GM18499 (cell line): ENCODE measurements at regions not wholly inside any gene's neighbourhood (a gene's known extent, or its start where the extent isn't known, plus 50 kb on each side); places are given as distances from the start of the nearest gene placed in this dataset.
"Not testable (repeated sequence)": the region's sequence is repeated elsewhere in the genome, so short reads cannot be mapped to it uniquely, and the experiment has no call there.

Source experiments
- ATAC-seq: cut with Tn5 transposase; IDR thresholded peaks from one replicate; pipeline ENCODE4 v1.9.1; 2021; ENCODE audit warnings: moderate number of reproducible peaks; ENCODE audit not compliant: insufficient read depth, unreplicated experiment

GRCh38 chrX:40933706-40934425, 151.4 kb upstream of the USP9X start:
- ATAC-seq = no peak

DNA sequence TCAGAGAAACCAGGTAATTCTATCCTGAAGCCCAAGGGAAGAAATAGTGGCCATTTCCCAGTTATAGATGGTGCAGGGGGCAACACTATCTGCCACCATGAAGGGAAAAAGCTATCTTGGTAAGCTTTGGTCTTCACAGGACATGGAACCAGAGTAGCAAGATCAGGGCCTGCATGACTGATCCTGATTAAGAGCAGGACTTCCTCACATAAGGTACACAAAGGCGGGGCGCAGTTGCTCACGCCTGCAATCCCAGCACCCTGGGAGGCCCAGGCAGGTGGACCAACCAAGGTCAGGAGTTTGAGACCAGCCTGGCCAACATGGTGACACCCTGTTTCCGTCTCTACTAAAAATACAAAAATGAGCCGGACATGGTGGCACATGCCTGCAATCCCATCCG, 148.4 kb upstream of the USP9X start:
- no peak for ATAC-seq

DNA sequence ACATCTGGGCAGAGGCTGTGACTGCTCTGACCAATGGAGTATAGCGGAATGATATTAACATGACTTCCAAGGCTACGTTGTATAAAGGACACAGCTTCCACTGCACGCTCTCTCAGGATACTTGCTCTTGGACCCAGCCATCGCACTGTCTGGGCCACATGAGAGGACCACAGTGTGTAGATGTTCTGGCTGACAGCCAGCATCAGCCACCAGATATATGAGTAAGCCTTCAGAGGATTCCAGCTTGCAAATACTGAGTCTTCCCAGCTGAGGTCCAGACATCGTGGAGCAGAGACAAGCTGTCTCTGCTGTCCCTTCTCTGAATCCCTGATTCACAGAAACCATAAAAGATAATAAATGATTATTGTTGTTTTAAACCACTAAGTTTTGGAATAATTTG, 146.8 kb upstream of the USP9X start:
- no peak for ATAC-seq

DNA sequence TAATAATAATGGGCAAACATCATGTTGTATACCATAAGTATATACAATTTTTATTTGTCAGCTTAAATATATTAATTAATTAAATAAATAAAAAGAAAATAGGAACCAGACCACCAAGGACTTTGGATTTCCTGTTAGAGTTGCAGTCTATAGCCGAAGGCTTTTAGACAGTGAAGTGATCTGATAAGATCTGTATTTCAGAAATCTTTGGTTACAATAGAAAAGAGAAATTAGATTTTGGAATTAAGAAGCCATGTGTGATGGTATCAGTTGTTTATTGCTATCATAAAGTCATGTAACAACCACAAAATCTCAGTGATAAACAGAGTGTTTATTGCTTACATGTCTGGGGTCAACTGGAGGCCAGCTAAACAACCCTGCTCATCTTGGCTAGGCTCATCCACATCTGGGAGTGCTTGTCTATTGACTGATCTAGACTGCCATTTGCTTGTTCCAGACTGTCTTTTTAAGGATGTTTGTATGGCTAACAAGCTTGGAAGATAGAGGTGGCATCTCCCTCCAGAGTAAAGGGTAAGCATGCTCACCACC, 142.1 kb upstream of the USP9X start:
- no peak for ATAC-seq

- no peak for ATAC-seq
Observed at GRCh38 chrX:40945361-40945713, 139.9 kb upstream of the USP9X start.

GRCh38 chrX:40947276-40947675, 138.0 kb upstream of the USP9X start:
- ATAC-seq = no peak

DNA sequence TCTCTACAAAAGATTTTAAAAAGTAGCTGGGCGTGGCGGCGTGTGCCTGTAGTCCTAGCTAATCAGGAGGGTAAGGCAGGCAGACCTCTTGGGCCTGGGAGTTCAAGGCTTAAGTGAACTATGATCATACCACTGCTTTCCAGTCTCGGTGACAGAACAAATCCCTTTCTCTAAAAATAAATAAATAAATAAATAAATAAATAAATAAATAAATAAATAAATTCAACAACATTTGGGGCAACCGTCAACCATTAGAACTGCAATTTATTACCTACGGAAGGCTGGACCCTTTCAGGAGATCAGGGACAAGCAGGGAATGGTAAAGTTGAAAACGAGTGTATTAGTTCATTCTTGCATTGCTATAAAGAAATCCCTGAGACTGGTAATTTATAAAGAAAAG, 136.2 kb upstream of the USP9X start:
- ATAC-seq = no peak

DNA sequence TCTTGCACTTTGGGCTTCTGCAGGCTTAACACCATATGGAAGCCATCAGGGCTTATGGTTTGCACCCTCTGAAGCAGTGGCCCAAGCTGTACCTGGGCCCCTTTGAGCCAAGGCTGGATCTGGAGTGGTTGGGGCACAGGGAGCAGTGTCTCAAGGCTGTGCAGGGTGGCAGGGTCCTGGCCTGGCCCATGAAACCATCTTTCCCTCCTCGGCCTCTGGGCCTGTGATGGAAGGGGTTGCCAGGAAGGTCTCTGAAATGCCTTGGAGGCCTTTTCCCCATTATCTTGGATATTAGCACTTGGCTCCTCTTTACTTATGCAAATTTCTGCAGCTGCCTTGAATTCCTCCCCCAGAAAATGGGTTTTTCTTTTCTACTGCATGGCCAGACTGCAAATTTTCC, 134.7 kb upstream of the USP9X start:
- no peak for ATAC-seq

GRCh38 chrX:40951407-40951806, 133.8 kb upstream of the USP9X start:
- not testable (repeated sequence) for ATAC-seq

DNA sequence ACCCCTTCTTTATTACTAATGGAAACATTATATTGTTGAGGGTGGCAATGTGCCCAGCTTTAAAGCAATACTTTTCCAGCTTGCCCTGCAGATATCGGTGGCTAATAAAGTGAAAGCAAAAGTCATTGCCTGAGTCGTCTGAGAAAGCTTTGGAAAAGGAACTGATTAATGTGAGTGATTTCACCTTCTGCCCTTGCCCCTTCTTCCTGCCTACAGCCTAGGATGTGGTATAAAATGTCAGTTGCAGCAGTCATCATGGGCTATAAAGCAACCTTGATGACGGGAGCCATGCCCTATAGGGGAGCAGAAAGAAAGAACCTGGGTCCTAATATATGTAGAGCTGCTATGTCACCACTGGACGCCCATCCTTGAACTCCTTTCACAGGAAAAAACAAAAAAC, 132.4 kb upstream of the USP9X start:
- no peak for ATAC-seq

- ATAC-seq = peak; percentile 70
Observed at GRCh38 chrX:40953369-40953768, 131.9 kb upstream of the USP9X start.

DNA sequence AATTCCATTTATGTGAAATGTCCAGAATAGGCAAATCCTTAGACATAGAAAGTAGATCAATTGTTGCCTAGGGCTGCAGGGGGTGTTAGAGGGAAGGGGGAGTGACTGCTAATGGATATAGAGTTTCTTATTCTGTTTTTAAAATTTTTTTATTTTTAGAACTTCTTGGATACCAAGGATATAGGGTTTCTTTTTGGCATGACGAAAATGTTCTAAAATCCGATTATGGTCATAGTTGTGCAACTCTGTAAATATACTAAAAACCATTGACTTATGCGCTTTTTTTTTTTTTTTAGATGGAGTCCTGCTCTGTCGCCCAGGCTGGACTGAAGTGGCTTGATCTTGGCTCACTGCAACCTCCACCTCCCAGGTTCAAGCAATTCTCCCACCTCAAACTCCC, 125.2 kb upstream of the USP9X start:
- no peak for ATAC-seq

DNA sequence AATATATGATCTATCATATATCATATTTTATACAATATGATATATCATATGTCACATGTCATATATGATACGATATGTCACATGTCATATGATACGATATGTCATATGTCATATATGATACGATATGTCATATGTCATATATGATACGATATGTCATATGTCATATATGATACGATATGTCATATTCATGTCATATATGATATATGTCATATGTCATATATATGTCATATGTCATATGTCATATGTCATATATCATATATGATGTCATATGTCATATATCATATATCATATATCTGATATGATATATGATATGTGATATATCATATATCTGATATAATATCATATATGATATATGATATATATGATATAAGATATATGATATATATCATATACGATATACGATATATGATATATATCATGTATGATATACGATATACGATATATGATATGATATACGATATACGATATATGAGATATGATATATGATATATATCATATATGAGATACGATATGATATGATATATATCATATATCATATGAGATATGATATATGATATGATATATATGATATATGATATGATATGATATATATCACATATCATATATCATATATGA, 122.3 kb upstream of the USP9X start:
- ATAC-seq = no peak

DNA sequence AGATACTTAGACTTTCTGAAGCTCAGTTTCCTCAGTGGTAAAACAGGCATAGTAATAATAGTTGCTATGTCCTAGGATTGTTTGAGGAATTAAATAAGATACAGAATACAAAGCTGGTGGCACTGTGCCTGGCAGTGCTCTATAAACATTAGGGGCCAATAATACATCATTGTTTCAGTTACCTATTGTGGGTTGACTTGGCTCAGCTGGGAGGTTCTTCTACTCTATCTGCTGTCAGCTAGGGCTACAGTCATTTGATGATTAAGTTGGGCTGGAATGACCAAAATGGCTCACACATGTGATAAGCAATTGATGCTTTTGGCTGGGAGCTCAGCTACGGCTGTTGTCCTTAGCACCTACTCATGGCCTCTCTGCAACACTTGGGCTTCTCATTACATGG, 121.2 kb upstream of the USP9X start:
- ATAC-seq = no peak

DNA sequence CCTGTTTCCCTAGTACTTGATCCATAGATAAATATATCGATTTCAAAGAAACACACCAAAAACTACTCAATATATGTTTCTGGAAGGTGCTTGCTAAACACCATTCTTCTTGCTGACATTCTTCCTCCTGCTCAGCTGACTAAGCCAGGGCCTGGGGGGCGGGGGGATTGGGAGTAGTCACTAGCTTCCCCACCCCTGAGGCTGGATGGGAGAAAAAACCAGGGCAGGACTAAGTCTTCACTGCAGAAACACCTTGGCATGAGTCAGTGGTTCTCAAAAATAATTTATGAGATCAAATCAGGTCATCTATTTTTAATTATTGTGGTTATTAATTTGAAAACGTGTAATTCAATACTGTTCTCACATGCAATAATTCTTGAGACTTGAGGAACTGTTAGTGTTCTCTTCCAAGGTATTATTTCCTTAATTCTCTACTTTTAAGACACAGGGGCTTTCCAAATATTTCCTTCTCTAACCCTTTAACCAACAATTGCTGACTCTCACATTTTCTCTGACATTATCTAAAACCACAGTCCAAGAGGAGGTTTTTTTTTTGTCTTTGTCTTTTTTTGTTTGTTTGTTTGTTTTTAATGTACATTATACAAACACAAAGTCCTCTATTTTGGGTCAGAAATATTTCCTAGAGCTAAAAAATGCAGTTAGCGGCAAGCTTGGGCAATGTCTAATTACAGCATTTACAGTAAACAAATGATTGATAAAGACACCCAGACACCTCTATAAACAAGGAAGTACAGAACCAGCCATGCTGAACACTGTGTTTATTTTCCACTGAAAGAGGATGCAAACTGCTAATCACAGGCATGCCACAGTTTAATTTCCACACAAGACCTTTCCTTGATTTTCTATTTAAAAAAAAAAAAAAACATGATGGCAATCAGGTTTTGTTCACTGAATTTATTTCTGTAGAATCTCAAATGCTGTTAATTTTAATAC, 120.3 kb upstream of the USP9X start:
- ATAC-seq = no peak

DNA sequence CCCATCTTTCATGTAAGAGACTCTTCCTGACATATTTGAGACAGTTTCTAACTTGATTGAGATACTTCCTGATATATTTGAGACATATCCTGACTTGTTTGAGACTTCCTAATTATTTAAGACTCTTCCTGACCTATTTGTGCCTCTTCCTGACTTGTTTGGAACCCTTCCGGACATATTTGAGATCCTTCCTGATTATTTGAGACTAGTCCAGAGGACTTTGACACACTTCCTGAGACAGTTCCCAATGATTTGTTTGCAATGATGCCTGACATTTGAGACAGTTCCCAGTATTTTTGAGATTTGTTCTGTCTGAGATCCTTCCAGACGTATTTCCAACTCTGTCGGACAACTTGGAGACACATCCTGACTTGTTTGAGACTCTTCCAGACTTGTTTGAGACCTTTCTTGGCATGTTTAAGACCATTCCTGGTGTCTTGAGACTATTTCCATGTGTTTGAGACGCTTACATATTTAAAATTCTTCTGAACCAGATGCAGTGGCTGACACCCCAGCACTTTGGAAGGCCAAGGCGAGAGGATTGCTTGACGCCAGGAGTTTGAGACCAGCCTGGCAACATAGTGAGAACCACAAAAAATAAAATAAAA, 118.9 kb upstream of the USP9X start:
- no peak for ATAC-seq

- no peak for ATAC-seq
Observed at GRCh38 chrX:40968180-40968579, 117.1 kb upstream of the USP9X start.

- ATAC-seq = no peak
Observed at GRCh38 chrX:40971736-40972135, 113.5 kb upstream of the USP9X start.

- ATAC-seq = no peak
Observed at GRCh38 chrX:40973619-40974018, 111.6 kb upstream of the USP9X start.

DNA sequence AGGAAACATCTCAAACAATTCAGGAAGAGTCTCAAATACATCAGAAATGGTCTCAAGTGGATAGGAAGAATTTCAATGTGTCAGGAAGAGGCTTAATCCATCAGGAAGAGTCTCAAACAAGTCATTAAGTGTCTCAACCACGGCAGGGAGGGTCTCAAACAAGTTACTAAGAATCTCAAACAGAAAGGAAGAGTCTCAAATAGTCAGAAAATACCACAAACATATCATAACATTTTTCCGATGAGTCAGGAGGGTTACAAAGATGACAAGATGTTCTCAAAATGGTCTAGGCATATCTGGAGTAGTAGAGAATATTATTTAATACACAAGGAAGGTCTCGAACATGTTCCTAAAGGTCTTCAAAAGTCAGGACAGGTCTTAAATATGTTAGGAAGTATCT, 109.3 kb upstream of the USP9X start:
- ATAC-seq = no peak

GRCh38 chrX:40976981-40977380, 108.3 kb upstream of the USP9X start:
- no peak for ATAC-seq
